ENCODE measurements at regions not wholly inside any gene's neighbourhood (a gene's known extent, or its start where the extent isn't known, plus 50 kb on each side); places are given as distances from the start of the nearest gene placed in this dataset.
A peak's percentile ranks its signal among the peaks of the same experiment; 100 is the strongest.

- CTCF ChIA-PET, result no interaction called here
- no CpG with 5 or more reads among the region's 4 CpGs for WGBS, 2 experiments (ENCODE audit: extremely low coverage in 2 of 2, insufficient read length in 1 of 2)
Observed at GRCh38 chr12:46449316-46449715, 76.7 kb upstream of the SLC38A2 start.

More at GRCh38 chr12:46449316-46449715, 76.7 kb upstream of the SLC38A2 start:
- no peak for TF ChIP-seq FOS (IDR thresholded peaks at IDR 0.05; ENCODE audit: low read depth, low read length)
- no peak for TF ChIP-seq CEBPB (IDR thresholded peaks at IDR 0.05; ENCODE audit: low read depth, low read length)
- TF ChIP-seq RAD21 (IDR thresholded peaks at IDR 0.05; ENCODE audit: low read length), result no peak
- no peak for TF ChIP-seq MAZ (IDR thresholded peaks at IDR 0.05; ENCODE audit: borderline replicate concordance, low read depth, low read length)
- TF ChIP-seq, protein P1, sequence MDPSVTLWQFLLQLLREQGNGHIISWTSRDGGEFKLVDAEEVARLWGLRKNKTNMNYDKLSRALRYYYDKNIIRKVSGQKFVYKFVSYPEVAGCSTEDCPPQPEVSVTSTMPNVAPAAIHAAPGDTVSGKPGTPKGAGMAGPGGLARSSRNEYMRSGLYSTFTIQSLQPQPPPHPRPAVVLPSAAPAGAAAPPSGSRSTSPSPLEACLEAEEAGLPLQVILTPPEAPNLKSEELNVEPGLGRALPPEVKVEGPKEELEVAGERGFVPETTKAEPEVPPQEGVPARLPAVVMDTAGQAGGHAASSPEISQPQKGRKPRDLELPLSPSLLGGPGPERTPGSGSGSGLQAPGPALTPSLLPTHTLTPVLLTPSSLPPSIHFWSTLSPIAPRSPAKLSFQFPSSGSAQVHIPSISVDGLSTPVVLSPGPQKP (IDR thresholded peaks at IDR 0.05; ENCODE audit: borderline replicate concordance, low read depth, low read length), result no peak
- TF ChIP-seq POLR2A (IDR thresholded peaks at IDR 0.05; ENCODE audit: low read depth, low read length), result no peak
- dilution Hi-C loops (cut with HindIII; ENCODE audit: low sequenced_read_pairs, unreplicated experiment) (no loop called here), in situ Hi-C loops (cut with MboI; ENCODE audit: low sequenced_read_pairs) (no loop called here), intact Hi-C loops (cut with micrococcal nuclease) (no loop called here)
- Histone ChIP-seq H2AK5ac (ENCODE audit: low read depth, low read length) (no peak overlapping the region), H4K8ac (ENCODE audit: low read depth in 2 of 2, low read length in 2 of 2) (no peak overlapping the region), H4K91ac (ENCODE audit: insufficient read depth, low read depth, low read length) (no peak overlapping the region), H2BK5ac (ENCODE audit: low read depth, low read length, poor library complexity, severe bottlenecking) (no peak overlapping the region), H3K56ac (ENCODE audit: extremely low read depth, insufficient read depth, low read length) (no peak overlapping the region), H4K5ac (ENCODE audit: low read depth, low read length) (no peak overlapping the region), H4K20me1 (ENCODE audit: insufficient read depth, low read length) (no peaks in the 10 kb centered on the region), H3K9ac (ENCODE audit: low read depth, low read length) (no peak overlapping the region), H2AK9ac (replicated peaks; ENCODE audit: low read depth, low read length, poor library complexity) (no peak overlapping the region), H3K14ac (replicated peaks; ENCODE audit: low read depth, low read length) (no peak overlapping the region; the same call in 1 of the 2 replicates), H2BK120ac (ENCODE audit: low read depth, low read length) (peak overlapping the region; percentile 32; the same call in 1 of the 2 replicates), H3K4ac (ENCODE audit: low read depth, low read length) (no peak overlapping the region), H3K23ac (ENCODE audit: low read depth, low read length) (no peak overlapping the region), H3K9me3 (ENCODE audit: control insufficient read depth, insufficient read depth, low read length) (no peaks in the 10 kb centered on the region), H3K36me3 (ENCODE audit: control insufficient read depth, insufficient read depth, low read length) (no peaks in the 10 kb centered on the region), H3K9me1 (ENCODE audit: insufficient read depth, low read length) (peaks cover 9% of the 10 kb centered on the region), H3K18ac (ENCODE audit: low read depth, low read length) (no peak overlapping the region), H2AFZ (replicated peaks; ENCODE audit: low read length, poor library complexity) (no peak overlapping the region), H3K4me1 (ENCODE audit: control insufficient read depth, insufficient read depth, low read length) (peaks cover 13% of the 10 kb centered on the region), H2BK15ac (ENCODE audit: low read depth, low read length) (no peak overlapping the region), H3K4me2 (ENCODE audit: low read depth, low read length) (no peak overlapping the region), H2BK20ac (ENCODE audit: low read depth, low read length) (no peak overlapping the region), H3K4me3 (ENCODE audit: insufficient read depth, low read depth, low read length) (no peak overlapping the region), H3K27ac (ENCODE audit: insufficient read depth, low read length) (no peak overlapping the region), H3K27me3 (ENCODE audit: control insufficient read depth, insufficient read depth, low read length) (no peaks in the 10 kb centered on the region), H3K79me1 (ENCODE audit: low read depth in 1 of 2, low read length in 2 of 2) (no peaks in the 10 kb centered on the region)
- DNase-seq (no peak), ATAC-seq (ENCODE audit: low read depth) (no peak)
- no TSS peak for BruUV-seq (replicated peaks)
- POLR2A ChIA-PET (ENCODE audit: unreplicated experiment), result interaction anchor here (0.5 kb wide), 1 partner anchor 9 kb away, joined by 3 read pairs; no protein-coding TSS in a partner anchor

Data from IMR-90 (cell line).